WTC11 (cell line): ENCODE measurements at regions not wholly inside any gene's neighbourhood (a gene's known extent, or its start where the extent isn't known, plus 50 kb on each side); places are given as distances from the start of the nearest gene placed in this dataset.

Experiments used
- ATAC-seq: fragments of 200-7000 bp; cut with Tn5 transposase; 2 replicates; pipeline ENCODE4 v1.10.0; 2021; ENCODE audit warnings: mild to moderate bottlenecking, moderate library complexity
- CTCF ChIA-PET: fragments of 300-600 bp; sonication (Branson Sonifier 250); formaldehyde crosslinking; loops from one replicate; lab custom pipeline; 2021; ENCODE audit warnings: antibody characterized with exemption; lab: Charles Lee
- POLR2A ChIA-PET: fragments of 350-600 bp; sonication (Branson Sonifier 250); formaldehyde crosslinking; loops from one replicate; lab custom pipeline; 2021; ENCODE audit warnings: antibody characterized with exemption; lab: Charles Lee
- DNase-seq: peaks from one replicate; pipeline ENCODE4 v3.0.0; 2021; ENCODE audit warnings: low spot score
- H3K27ac Mint-ChIP-seq: 2 replicates; pipeline ENCODE4 v1.8.0; 2021; ENCODE audit warnings: mixed read lengths
- H3K27me3 Mint-ChIP-seq: 2 replicates; pipeline ENCODE4 v1.8.0; 2021; ENCODE audit warnings: low read depth, mild to moderate bottlenecking, moderate library complexity, mixed read lengths
- H3K36me3 Mint-ChIP-seq: 2 replicates; pipeline ENCODE4 v1.8.0; 2021; ENCODE audit warnings: mixed read lengths
- H3K4me1 Mint-ChIP-seq: 2 replicates; pipeline ENCODE4 v1.8.0; 2022; ENCODE audit warnings: mixed read lengths
- H3K4me3 Mint-ChIP-seq: 2 replicates; pipeline ENCODE4 v1.8.0; 2021; ENCODE audit warnings: mild to moderate bottlenecking, moderate library complexity, mixed read lengths
- H3K9me3 Mint-ChIP-seq: 2 replicates; pipeline ENCODE4 v1.8.0; 2021; ENCODE audit warnings: mixed read lengths
- AR ChIP-seq: fragments of 250-450 bp; sonication (Bioruptor Pico); IDR thresholded peaks from 2 replicates; pipeline ENCODE4 v1.9.0; 2021; ENCODE audit warnings: mild to moderate bottlenecking
- ATF1 ChIP-seq: sonication (generic); formaldehyde crosslinking; IDR thresholded peaks from 2 replicates; pipeline ENCODE4 v1.8.1; 2023; ENCODE audit warnings: mild to moderate bottlenecking, moderate library complexity, missing genetic modification reagents
- CDX4 ChIP-seq: fragments of 250-450 bp; sonication (Bioruptor Pico); IDR thresholded peaks from 2 replicates; pipeline ENCODE4 v1.9.0; 2021; ENCODE audit warnings: moderate library complexity, mild to moderate bottlenecking, inconsistent platforms, borderline replicate concordance
- CREB1 ChIP-seq: sonication (generic); formaldehyde crosslinking; IDR thresholded peaks from 2 replicates; pipeline ENCODE4 v1.8.0; 2023; ENCODE audit warnings: mild to moderate bottlenecking, missing genetic modification reagents
- E2F1 ChIP-seq: sonication (generic); formaldehyde crosslinking; IDR thresholded peaks from 2 replicates; pipeline ENCODE4 v1.8.0; 2022; ENCODE audit warnings: mild to moderate bottlenecking, missing genetic modification reagents
- FOXP4 ChIP-seq: sonication (generic); formaldehyde crosslinking; IDR thresholded peaks from 2 replicates; pipeline ENCODE4 v1.8.0; 2022; ENCODE audit warnings: mild to moderate bottlenecking, missing genetic modification reagents
- HMGA2 ChIP-seq: fragments of 250-450 bp; sonication (Bioruptor Pico); IDR thresholded peaks from 2 replicates; pipeline ENCODE4 v1.4.0; 2021; ENCODE audit warnings: mild to moderate bottlenecking, moderate library complexity
- JUN ChIP-seq: sonication (generic); formaldehyde crosslinking; IDR thresholded peaks from 2 replicates; pipeline ENCODE4 v1.8.0; 2023; ENCODE audit warnings: mild to moderate bottlenecking, missing genetic modification reagents
- MAX ChIP-seq: sonication (generic); formaldehyde crosslinking; IDR thresholded peaks from 2 replicates; pipeline ENCODE4 v1.8.0; 2022; ENCODE audit warnings: mild to moderate bottlenecking, missing genetic modification reagents
- OVOL2 ChIP-seq: fragments of 250-450 bp; sonication (Bioruptor Pico); IDR thresholded peaks from 2 replicates; pipeline ENCODE4 v1.9.0; 2021; ENCODE audit warnings: mild to moderate bottlenecking, borderline replicate concordance
- RELA ChIP-seq: sonication (generic); formaldehyde crosslinking; IDR thresholded peaks from 2 replicates; pipeline ENCODE4 v1.8.1; 2022; ENCODE audit warnings: missing genetic modification reagents, mild to moderate bottlenecking, borderline replicate concordance
- SMAD4 ChIP-seq: sonication (generic); formaldehyde crosslinking; IDR thresholded peaks from 2 replicates; pipeline ENCODE4 v1.8.0; 2022; ENCODE audit warnings: mild to moderate bottlenecking, missing genetic modification reagents
- SOX15 ChIP-seq: fragments of 250-450 bp; sonication (Bioruptor Pico); IDR thresholded peaks from 2 replicates; pipeline ENCODE4 v1.9.0; 2021; ENCODE audit warnings: mild to moderate bottlenecking
- SP1 ChIP-seq: sonication (generic); formaldehyde crosslinking; conservative IDR thresholded peaks from 2 replicates; pipeline ENCODE4 v1.8.1; 2022; ENCODE audit warnings: missing genetic modification reagents
- TEAD4 ChIP-seq: sonication (generic); formaldehyde crosslinking; IDR thresholded peaks from 2 replicates; pipeline ENCODE4 v1.8.0; 2022; ENCODE audit warnings: mild to moderate bottlenecking, missing genetic modification reagents
- TP53 ChIP-seq: sonication (generic); formaldehyde crosslinking; IDR thresholded peaks from 2 replicates; pipeline ENCODE4 v1.8.1; 2023; ENCODE audit warnings: mild to moderate bottlenecking, missing genetic modification reagents
- ZNF138 ChIP-seq: sonication (generic); formaldehyde crosslinking; conservative IDR thresholded peaks from 2 replicates; pipeline ENCODE4 v1.8.1; 2022; ENCODE audit warnings: mild to moderate bottlenecking, moderate library complexity, missing genetic modification reagents
- ZNF425 ChIP-seq: fragments of 250-450 bp; sonication (Bioruptor Pico); conservative IDR thresholded peaks from 2 replicates; pipeline ENCODE4 v1.9.0; 2021; ENCODE audit warnings: mild to moderate bottlenecking
- ZNF512 ChIP-seq: sonication (generic); formaldehyde crosslinking; IDR thresholded peaks from 2 replicates; pipeline ENCODE4 v1.8.1; 2022; ENCODE audit warnings: missing genetic modification reagents, borderline replicate concordance
- ZNF532 ChIP-seq: fragments of 250-450 bp; sonication (Bioruptor Pico); IDR thresholded peaks from 2 replicates; pipeline ENCODE4 v1.9.0; 2021; ENCODE audit warnings: mild to moderate bottlenecking, borderline replicate concordance

GRCh38 chr4:26050212-26050643, 136.2 kb downstream of the SMIM20 start (continued):
- TF ChIP-seq E2F1 (CRISPR knock-in tag) (no peak), TEAD4 (CRISPR knock-in tag) (no peak)

GRCh38 chr4:26050671-26051070, 136.7 kb downstream of the SMIM20 start:
- Mint-ChIP-seq H3K9me3 (peaks cover 17% of the 10 kb centered on the region), H3K36me3 (0 out of 2 replicates have a peak, but pooled peaks cover 2% of the 10 kb centered on the region), H3K4me1 (peaks cover 18% of the 10 kb centered on the region), H3K4me3 (no peak overlapping the region), H3K27ac (no peak overlapping the region), H3K27me3 (no peaks in the 10 kb centered on the region; the same call in 1 of the 2 replicates)
- ChIA-PET POLR2A (no interaction called here), CTCF (no interaction called here)
- DNase-seq (no peak), ATAC-seq (no peak)
- TF ChIP-seq ZNF425 (CRISPR knock-in tag) (no peak), ZNF532 (CRISPR knock-in tag) (no peak), MAX (CRISPR knock-in tag) (no peak), CDX4 (CRISPR knock-in tag) (no peak), JUN (CRISPR knock-in tag) (no peak), RELA (CRISPR knock-in tag) (no peak), ATF1 (CRISPR knock-in tag) (no peak), ZNF512 (no peak), OVOL2 (CRISPR knock-in tag) (no peak), HMGA2 (no peak), AR (CRISPR knock-in tag) (no peak), ZNF138 (CRISPR knock-in tag) (no peak), SMAD4 (CRISPR knock-in tag) (no peak), TP53 (no peak), CREB1 (CRISPR knock-in tag) (no peak), SP1 (no peak), FOXP4 (no peak), SOX15 (CRISPR knock-in tag) (no peak)
